ENCODE measurements at regions not wholly inside any gene's neighbourhood (a gene's known extent, or its start where the extent isn't known, plus 50 kb on each side); places are given as distances from the start of the nearest gene placed in this dataset.

DNA sequence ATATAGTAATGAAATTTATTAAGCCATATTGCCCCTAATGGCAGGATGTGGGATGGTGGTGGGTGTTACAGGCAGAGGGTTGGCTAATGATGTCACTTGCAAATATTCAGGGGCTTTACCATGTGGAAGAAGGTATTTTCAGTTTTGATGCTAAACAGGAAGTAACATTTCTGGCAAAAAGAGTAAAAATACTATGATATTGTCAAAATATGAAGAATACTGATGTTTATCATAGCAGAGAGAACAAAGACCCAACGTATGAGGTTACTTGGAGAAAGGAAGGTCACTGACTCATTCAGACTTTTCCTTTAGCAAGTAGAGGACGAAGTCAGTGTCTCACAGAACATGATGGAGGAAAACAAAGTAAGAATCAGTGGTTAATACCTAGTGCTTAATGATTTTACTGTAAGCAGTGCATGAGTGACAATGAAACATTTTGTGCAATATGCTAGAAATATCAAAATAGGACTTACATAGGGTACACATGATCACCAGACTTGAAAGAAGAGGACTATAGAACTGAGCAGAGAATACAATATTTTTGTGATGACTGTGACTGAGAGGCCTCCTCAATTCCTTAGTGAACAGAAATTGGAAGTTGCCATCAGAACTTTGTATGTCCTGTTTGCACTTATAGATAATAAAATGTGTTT is 89.7 kb upstream of the STEAP4 start:
- Mint-ChIP-seq H3K4me1 (ENCODE audit: low read depth) (no peaks in the 10 kb centered on the region), H3K36me3 (ENCODE audit: low read depth) (peaks cover 4% of the 10 kb centered on the region; the same call in 1 of the 2 replicates), H3K27me3 (ENCODE audit: insufficient read depth) (no peaks in the 10 kb centered on the region), H3K27ac (no peak overlapping the region), H3K4me3 (no peak overlapping the region), H3K9me3 (peaks cover 13% of the 10 kb centered on the region)
- TF ChIP-seq CTCF (IDR thresholded peaks at IDR 0.05): no peak
- no peak for DNase-seq

DNA sequence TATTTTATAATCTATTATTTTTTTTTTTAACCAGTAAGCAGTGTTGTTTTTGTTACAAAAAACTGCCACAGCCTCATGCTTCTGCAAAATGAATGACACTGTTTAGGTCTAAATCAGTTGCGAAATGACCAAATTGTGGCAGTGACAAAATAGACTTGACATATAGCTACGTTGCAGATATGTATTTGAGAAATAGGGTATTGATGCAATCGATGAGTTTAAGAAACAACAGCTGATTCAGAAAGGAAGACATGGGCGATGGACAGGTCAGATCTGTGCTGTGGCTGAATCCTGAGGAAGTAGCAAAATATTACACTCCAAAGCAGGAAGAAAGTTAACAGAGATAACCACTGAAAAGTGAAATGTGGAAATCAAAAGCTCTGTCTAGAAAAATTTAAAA is 89.0 kb upstream of the STEAP4 start:
- peaks cover 4% of the 10 kb centered on the region; the same call in 1 of the 2 replicates for H3K36me3 Mint-ChIP-seq (ENCODE audit: low read depth)
- DNase-seq: no peak
- H3K9me3 Mint-ChIP-seq: peaks cover 13% of the 10 kb centered on the region
- TF ChIP-seq CTCF (IDR thresholded peaks at IDR 0.05): no peak
- no peak overlapping the region for H3K4me3 Mint-ChIP-seq
- H3K27ac Mint-ChIP-seq: no peak overlapping the region
- H3K27me3 Mint-ChIP-seq (ENCODE audit: insufficient read depth): no peaks in the 10 kb centered on the region
- H3K4me1 Mint-ChIP-seq (ENCODE audit: low read depth): no peaks in the 10 kb centered on the region

- Mint-ChIP-seq H3K27me3 (ENCODE audit: insufficient read depth) (no peaks in the 10 kb centered on the region), H3K36me3 (ENCODE audit: low read depth) (no peaks in the 10 kb centered on the region), H3K4me3 (no peak overlapping the region), H3K9me3 (peaks cover under 1% of the 10 kb centered on the region; the same call in 1 of the 2 replicates), H3K4me1 (ENCODE audit: low read depth) (no peaks in the 10 kb centered on the region), H3K27ac (no peak overlapping the region)
- no peak for DNase-seq
- no peak for TF ChIP-seq CTCF (IDR thresholded peaks at IDR 0.05)
These were observed 84.6 kb upstream of the STEAP4 start for GRCh38 chr7:88391247-88391646.

- H3K27me3 Mint-ChIP-seq (ENCODE audit: insufficient read depth): no peaks in the 10 kb centered on the region; the same call in 1 of the 2 replicates
- no peak overlapping the region for H3K4me3 Mint-ChIP-seq
- peaks cover 25% of the 10 kb centered on the region for H3K9me3 Mint-ChIP-seq
- DNase-seq: no peak
- no peaks in the 10 kb centered on the region for H3K4me1 Mint-ChIP-seq (ENCODE audit: low read depth)
- TF ChIP-seq CTCF (IDR thresholded peaks at IDR 0.05): no peak
- H3K36me3 Mint-ChIP-seq (ENCODE audit: low read depth): no peaks in the 10 kb centered on the region
- H3K27ac Mint-ChIP-seq: no peak overlapping the region
These were observed 80.7 kb upstream of the STEAP4 start for GRCh38 chr7:88387368-88387767.

GRCh38 chr7:88386665-88387156 is 80.0 kb upstream of the STEAP4 start:
- no peak for DNase-seq
- Mint-ChIP-seq H3K36me3 (ENCODE audit: low read depth) (no peaks in the 10 kb centered on the region), H3K4me3 (no peak overlapping the region), H3K27ac (no peak overlapping the region), H3K4me1 (ENCODE audit: low read depth) (no peaks in the 10 kb centered on the region), H3K9me3 (peaks cover 28% of the 10 kb centered on the region), H3K27me3 (ENCODE audit: insufficient read depth) (no peaks in the 10 kb centered on the region; the same call in 1 of the 2 replicates)
- no peak for TF ChIP-seq CTCF (IDR thresholded peaks at IDR 0.05)
